ENCODE measurements at regions not wholly inside any gene's neighbourhood (a gene's known extent, or its start where the extent isn't known, plus 50 kb on each side); places are given as distances from the start of the nearest gene placed in this dataset.

- no peak overlapping the region for H3K4me3 ChIP-seq (ENCODE audit: low read depth, low read length)
- no peak for DNase-seq (ENCODE audit: low read depth)
- no peak for TF ChIP-seq CTCF (IDR thresholded peaks at IDR 0.05; ENCODE audit: control insufficient read depth, extremely low read depth, insufficient read depth)
Measured at GRCh38 chr3:83628471-83628870, 1330.3 kb upstream of the CADM2 start.

GRCh38 chr3:83632526-83632925, 1326.3 kb upstream of the CADM2 start:
- no peak overlapping the region for H3K4me3 ChIP-seq (ENCODE audit: low read depth, low read length)
- TF ChIP-seq CTCF (IDR thresholded peaks at IDR 0.05; ENCODE audit: control insufficient read depth, extremely low read depth, insufficient read depth) = no peak
- no peak for DNase-seq (ENCODE audit: low read depth)

DNA sequence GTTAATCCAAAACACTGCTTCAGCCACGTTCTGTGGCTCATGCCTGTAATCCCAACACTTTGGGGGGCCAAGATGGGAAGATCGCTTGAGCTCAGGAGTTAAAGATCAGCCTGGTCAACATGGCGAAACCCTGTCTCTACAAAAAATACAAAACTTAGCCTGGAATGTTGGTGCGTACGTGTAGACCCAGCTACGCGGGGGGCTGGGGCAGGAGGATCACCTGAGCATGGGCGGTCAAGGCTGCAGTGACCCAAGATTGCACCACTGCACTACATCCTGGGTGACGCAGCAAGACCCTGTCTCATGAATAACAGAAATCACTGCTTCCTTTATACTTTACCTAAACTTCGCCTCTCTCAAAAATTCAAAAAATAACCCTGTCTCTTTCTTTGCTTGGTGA, 1325.0 kb upstream of the CADM2 start:
- no peak for DNase-seq (ENCODE audit: low read depth)
- no peak overlapping the region for H3K4me3 ChIP-seq (ENCODE audit: low read depth, low read length)
- TF ChIP-seq CTCF (IDR thresholded peaks at IDR 0.05; ENCODE audit: control insufficient read depth, extremely low read depth, insufficient read depth) = no peak

DNA sequence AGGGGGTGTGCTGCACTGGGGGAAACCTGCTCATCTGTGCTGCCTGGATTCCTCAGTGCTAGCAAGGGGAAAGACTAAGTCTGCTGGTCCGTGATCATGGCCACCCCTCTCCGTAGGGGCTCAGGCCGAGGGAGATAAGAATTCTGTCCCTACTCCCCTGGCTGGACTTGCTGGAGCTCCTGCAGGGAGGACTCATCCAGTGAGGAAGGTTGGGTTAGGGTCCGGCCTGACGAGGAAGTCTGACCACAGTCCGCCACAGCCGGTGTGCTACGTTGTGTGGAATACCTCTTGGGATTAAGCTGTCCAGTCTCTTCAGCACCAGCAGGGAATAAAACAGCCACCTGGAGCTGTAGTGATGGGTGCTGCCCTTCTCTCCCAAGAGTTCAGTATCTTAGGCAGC, 1309.1 kb upstream of the CADM2 start:
- DNase-seq (ENCODE audit: low read depth) = no peak
- H3K4me3 ChIP-seq (ENCODE audit: low read depth, low read length) = no peak overlapping the region
- no peak for TF ChIP-seq CTCF (IDR thresholded peaks at IDR 0.05; ENCODE audit: control insufficient read depth, extremely low read depth, insufficient read depth)

- no peak for TF ChIP-seq CTCF (IDR thresholded peaks at IDR 0.05; ENCODE audit: control insufficient read depth, extremely low read depth, insufficient read depth)
- H3K4me3 ChIP-seq (ENCODE audit: low read depth, low read length) = no peak overlapping the region
- DNase-seq (ENCODE audit: low read depth) = no peak
Measured at GRCh38 chr3:83655083-83655482, 1303.7 kb upstream of the CADM2 start.

- no peak for TF ChIP-seq CTCF (IDR thresholded peaks at IDR 0.05; ENCODE audit: control insufficient read depth, extremely low read depth, insufficient read depth)
- no peak overlapping the region for H3K4me3 ChIP-seq (ENCODE audit: low read depth, low read length)
- no peak for DNase-seq (ENCODE audit: low read depth)
Measured at GRCh38 chr3:83662381-83662960, 1296.3 kb upstream of the CADM2 start.

DNA sequence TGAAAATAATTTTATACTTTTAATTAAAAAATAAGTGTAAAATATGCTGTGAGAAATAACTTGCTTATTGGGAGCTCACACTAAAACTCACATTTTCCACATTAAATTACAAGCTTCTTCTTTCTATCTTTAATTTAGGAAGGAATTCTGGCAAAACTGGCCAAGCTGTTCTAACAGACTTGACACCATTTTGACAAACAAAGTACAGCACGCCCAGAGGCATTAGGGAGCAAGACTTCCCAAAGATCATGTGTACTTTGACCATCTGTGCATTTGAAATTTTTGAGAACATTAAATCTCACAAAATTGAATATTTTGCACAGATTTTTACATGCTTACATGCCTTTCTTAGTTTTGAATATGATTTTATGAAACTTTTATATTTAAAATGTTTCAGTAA, 1288.4 kb upstream of the CADM2 start:
- no peak overlapping the region for H3K4me3 ChIP-seq (ENCODE audit: low read depth, low read length)
- no peak for TF ChIP-seq CTCF (IDR thresholded peaks at IDR 0.05; ENCODE audit: control insufficient read depth, extremely low read depth, insufficient read depth)
- DNase-seq (ENCODE audit: low read depth) = no peak
